Esophagus squamous epithelium (tissue), 4 donors: ENCODE measurements at regions not wholly inside any gene's neighbourhood (a gene's known extent, or its start where the extent isn't known, plus 50 kb on each side); places are given as distances from the start of the nearest gene placed in this dataset.

Experiments used
- POLR2A ChIP-seq, 4 donors: fragments of 450-650 bp; IDR thresholded peaks; one replicate each; pipeline ENCODE4 v1.6.1; 2017; ENCODE audit warnings: antibody characterized with exemption in 4 of 4, mild to moderate bottlenecking in 4 of 4, moderate library complexity in 3 of 4
- TF ChIP-seq, protein P1 (sequence below), 6 experiments: fragments of 450-650 bp in 4 of 6; fragments of 200-600 bp in 2 of 6; sonication (generic) in 2 of 6; IDR thresholded peaks; one replicate each; pipeline ENCODE4 v1.5.1; 2016 to 2019; ENCODE audit warnings: antibody characterized with exemption in 6 of 6, mild to moderate bottlenecking in 4 of 6, moderate library complexity in 4 of 6

DNA sequence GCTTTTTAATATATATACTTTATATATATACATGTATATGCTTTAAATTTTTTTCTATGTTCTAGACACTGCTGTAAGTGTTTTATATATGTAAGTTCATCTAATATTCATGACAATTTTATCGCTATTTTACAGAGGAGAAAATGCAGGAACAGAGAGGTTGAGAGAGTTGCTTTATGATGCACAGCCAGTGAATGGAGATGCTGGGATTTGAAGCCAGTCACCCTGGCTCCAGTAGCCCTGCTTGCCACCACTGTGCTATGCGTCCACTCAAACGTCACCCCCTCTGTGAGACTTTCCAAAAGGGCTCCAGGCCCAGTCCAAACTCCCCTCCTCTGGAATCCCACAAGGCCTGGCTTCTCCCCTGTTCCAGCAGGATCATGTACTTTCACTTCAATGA is 91.0 kb upstream of the GRIK3 start:
- TF ChIP-seq, protein P1, sequence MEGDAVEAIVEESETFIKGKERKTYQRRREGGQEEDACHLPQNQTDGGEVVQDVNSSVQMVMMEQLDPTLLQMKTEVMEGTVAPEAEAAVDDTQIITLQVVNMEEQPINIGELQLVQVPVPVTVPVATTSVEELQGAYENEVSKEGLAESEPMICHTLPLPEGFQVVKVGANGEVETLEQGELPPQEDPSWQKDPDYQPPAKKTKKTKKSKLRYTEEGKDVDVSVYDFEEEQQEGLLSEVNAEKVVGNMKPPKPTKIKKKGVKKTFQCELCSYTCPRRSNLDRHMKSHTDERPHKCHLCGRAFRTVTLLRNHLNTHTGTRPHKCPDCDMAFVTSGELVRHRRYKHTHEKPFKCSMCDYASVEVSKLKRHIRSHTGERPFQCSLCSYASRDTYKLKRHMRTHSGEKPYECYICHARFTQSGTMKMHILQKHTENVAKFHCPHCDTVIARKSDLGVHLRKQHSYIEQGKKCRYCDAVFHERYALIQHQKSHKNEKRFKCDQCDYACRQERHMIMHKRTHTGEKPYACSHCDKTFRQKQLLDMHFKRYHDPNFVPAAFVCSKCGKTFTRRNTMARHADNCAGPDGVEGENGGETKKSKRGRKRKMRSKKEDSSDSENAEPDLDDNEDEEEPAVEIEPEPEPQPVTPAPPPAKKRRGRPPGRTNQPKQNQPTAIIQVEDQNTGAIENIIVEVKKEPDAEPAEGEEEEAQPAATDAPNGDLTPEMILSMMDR (IDR thresholded peaks at IDR 0.05) = no peak
- TF ChIP-seq POLR2A (IDR thresholded peaks at IDR 0.05) = no peak
